H7 (cell line): ENCODE measurements at regions not wholly inside any gene's neighbourhood (a gene's known extent, or its start where the extent isn't known, plus 50 kb on each side); places are given as distances from the start of the nearest gene placed in this dataset.

ENCODE experiments used
- DNase-seq: peaks from one replicate; pipeline ENCODE4 v3.0.0; 2012
- H3K27me3 ChIP-seq: 2 replicates; pipeline ENCODE4 v1.6.0; 2011; ENCODE audit warnings: mild to moderate bottlenecking, low read length; ENCODE audit not compliant: control insufficient read depth, insufficient read depth
- H3K36me3 ChIP-seq: replicated peaks from 2 replicates; pipeline ENCODE4 v1.5.1; 2011; ENCODE audit warnings: low read length; ENCODE audit not compliant: control insufficient read depth, insufficient read depth
- H3K4me3 ChIP-seq: 2 replicates; pipeline ENCODE4 v1.5.1; 2011; ENCODE audit warnings: low read depth, mild to moderate bottlenecking, control low read depth, low read length, moderate library complexity; ENCODE audit not compliant: insufficient read depth

GRCh38 chr2:122868646-122869275 is 1113.3 kb downstream of the TSN start:
- Histone ChIP-seq H3K27me3 (no peaks in the 10 kb centered on the region), H3K4me3 (no peak overlapping the region), H3K36me3 (no peaks in the 10 kb centered on the region)
- no peak for DNase-seq

DNA sequence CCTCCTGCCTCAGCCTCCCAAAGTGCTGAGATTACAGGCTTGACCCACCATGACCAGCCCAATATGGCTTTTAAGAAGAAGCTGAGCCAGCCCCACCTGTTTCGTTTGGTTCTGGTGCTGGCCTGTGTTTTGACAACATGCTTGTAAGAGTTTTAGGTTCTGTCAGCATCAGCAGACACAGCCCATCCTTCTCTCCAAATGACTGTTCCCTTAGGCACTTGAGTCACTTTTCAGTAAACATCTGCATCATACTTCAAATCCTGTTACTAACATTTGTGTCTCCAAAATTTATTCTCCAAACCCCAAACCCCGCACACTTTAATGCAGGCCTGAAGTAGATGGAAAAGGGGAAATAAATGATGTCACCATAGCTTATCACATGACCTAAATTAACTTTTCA is 1118.5 kb downstream of the TSN start:
- no peak for DNase-seq
- H3K4me3 ChIP-seq = no peak overlapping the region

DNA sequence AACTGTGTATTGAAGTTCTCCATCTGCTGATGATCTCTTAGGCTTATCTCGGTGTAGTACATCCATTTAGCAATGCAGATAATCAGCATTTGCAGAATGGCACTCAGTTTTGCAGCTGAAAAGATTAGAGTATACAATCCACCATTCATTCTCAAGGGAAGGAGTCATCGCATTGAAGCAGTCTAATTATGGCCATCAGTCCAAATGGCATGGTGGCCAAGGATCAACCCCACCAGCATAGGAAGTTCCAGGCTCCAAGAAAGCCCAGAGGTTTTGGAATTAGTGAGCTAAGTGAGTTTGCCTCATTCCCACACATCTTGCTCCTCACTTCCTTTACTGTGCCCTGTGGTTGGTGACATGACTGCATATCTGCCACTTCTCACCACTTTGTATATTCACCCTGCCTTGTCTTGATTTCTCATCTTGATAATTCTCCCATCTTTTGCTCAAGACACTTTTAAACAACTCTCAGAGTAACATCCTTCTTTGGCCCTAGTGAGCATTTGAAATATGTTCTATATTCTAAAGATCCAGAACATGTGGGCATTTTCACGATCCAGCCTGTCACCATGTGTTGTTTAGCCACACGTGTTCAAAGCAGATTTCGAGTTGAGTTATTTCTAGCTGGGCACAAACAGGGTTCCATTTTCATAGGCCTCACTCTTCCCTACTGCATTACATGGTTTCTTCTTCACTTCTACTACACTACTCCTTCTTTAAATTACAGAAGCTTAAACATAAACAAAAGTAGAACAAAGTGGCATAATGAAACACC is 1119.8 kb downstream of the TSN start:
- H3K27me3 ChIP-seq = no peaks in the 10 kb centered on the region
- no peak for DNase-seq
- H3K36me3 ChIP-seq = no peaks in the 10 kb centered on the region
- no peak overlapping the region for H3K4me3 ChIP-seq

More for the DNA sequence above, 1118.5 kb downstream of the TSN start:
- no peaks in the 10 kb centered on the region for H3K27me3 ChIP-seq
- no peaks in the 10 kb centered on the region for H3K36me3 ChIP-seq

DNA sequence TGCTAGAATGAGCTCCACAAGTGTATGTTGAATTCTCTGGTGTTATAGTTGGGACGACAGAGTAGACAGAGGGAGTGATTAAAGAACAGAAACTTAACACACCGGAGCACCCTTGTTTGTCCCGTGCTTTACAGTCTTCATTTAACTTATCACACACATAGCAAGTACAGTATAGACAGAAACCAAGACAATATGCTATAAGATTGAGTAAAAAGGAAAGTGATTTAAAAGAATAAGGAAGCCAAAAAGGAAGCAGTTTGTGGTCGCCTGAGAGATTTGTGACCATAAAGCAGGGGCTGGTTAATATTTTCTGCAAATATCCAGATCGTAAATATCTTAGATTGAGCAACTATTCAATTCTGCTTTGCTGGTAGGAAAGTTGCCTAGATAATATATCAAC is 1128.4 kb downstream of the TSN start:
- DNase-seq = no peak
- H3K4me3 ChIP-seq = no peak overlapping the region
- H3K27me3 ChIP-seq = no peaks in the 10 kb centered on the region
- H3K36me3 ChIP-seq = no peaks in the 10 kb centered on the region

DNA sequence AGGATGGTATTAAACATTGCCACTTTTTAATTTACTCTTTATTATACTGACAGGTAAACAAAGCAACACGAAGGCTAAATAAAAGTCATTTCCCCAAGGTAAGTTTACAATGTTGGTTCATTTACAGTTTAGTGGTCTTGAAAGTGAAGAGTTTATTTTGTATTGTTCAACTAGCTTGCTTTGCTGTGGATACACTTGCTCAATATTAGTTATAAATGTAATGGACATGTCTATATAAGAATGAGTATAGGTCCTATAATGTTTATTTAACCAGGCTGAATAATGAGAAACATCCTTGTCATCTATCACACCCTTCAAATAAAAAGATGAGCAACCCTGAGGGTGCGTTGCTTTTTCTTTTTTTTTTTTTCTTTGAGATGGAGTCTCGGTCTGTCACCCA is 1129.4 kb downstream of the TSN start:
- H3K27me3 ChIP-seq = no peaks in the 10 kb centered on the region
- H3K4me3 ChIP-seq = no peak overlapping the region
- no peak for DNase-seq
- H3K36me3 ChIP-seq = no peaks in the 10 kb centered on the region

DNA sequence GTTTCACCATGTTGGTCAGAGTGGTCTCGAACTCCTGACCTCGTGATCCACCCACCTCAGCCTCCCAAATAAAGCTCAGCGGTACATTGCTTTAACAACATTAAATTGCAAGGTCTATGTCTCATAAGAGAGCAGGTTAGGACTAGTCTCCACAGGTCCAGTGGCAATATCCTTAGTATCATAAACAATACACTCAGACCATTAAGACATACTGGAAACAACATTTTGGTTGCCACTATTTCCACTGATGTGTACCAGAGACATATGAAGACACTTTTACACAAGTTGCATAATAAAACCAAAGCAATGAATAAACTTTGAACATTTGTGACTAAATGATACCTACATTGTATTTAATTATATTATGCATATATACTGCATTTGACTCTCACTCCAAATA is 1130.0 kb downstream of the TSN start:
- DNase-seq = no peak
- H3K36me3 ChIP-seq = no peaks in the 10 kb centered on the region
- no peaks in the 10 kb centered on the region for H3K27me3 ChIP-seq
- no peak overlapping the region for H3K4me3 ChIP-seq

- no peaks in the 10 kb centered on the region for H3K36me3 ChIP-seq
- H3K27me3 ChIP-seq = no peaks in the 10 kb centered on the region
- no peak for DNase-seq
- H3K4me3 ChIP-seq = no peak overlapping the region
Observed at GRCh38 chr2:122886479-122887145, 1131.2 kb downstream of the TSN start.

GRCh38 chr2:122899614-122900013 is 1125.5 kb upstream of the CNTNAP5 start:
- DNase-seq = no peak
- no peak overlapping the region for H3K4me3 ChIP-seq
- no peaks in the 10 kb centered on the region for H3K36me3 ChIP-seq
- no peaks in the 10 kb centered on the region for H3K27me3 ChIP-seq

DNA sequence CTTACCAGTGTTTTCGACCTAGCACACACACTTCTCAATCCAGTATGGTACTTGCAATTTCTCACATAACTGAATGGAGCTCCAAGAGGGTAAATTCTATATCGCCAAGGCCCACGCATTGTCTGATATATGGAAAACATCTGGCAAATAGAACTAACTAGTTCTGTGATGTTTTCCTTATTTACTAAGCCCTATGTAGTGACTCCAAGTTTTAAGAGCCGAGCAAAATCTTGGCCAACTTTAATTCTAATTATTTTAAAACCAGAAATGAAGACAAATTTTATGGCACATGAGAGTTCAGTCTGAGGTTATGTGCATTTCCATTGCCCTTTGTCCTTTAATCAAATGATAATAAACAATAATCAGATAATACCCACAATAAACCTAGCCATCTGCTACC is 1119.7 kb upstream of the CNTNAP5 start:
- no peaks in the 10 kb centered on the region for H3K27me3 ChIP-seq
- H3K4me3 ChIP-seq = no peak overlapping the region
- no peak for DNase-seq
- no peaks in the 10 kb centered on the region for H3K36me3 ChIP-seq

GRCh38 chr2:122908159-122908558 is 1116.9 kb upstream of the CNTNAP5 start:
- Histone ChIP-seq H3K4me3 (no peak overlapping the region), H3K36me3 (no peaks in the 10 kb centered on the region), H3K27me3 (no peaks in the 10 kb centered on the region)
- DNase-seq = no peak

GRCh38 chr2:122927197-122927596 is 1097.9 kb upstream of the CNTNAP5 start:
- Histone ChIP-seq H3K4me3 (no peak overlapping the region), H3K27me3 (no peaks in the 10 kb centered on the region; the same call in 1 of the 2 replicates), H3K36me3 (no peaks in the 10 kb centered on the region)
- peak; percentile 0 for DNase-seq

GRCh38 chr2:122927710-122928557 is 1097.2 kb upstream of the CNTNAP5 start:
- Histone ChIP-seq H3K27me3 (no peaks in the 10 kb centered on the region; the same call in 1 of the 2 replicates), H3K36me3 (no peaks in the 10 kb centered on the region), H3K4me3 (no peak overlapping the region)
- no peak for DNase-seq

DNA sequence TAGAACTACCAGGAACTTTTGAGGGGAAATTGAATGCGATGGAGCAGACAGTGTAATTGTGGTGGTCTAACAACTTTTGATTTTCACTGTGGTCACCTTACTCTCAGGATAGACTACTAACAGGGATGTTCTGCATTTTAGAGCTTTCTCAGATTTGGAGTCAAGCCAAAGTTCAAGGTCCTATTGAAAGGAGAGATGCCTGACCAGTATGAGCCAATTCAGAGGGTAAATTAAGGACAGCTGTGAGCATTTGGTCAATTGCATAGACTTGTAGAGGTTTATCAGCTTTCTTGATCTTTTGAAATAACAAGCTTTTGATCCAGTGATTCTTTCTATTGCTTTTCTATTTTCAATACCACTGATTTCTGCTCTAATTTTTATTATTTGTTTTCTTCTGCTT is 1095.7 kb upstream of the CNTNAP5 start:
- Histone ChIP-seq H3K27me3 (no peaks in the 10 kb centered on the region), H3K4me3 (no peak overlapping the region), H3K36me3 (no peaks in the 10 kb centered on the region)
- DNase-seq = no peak

DNA sequence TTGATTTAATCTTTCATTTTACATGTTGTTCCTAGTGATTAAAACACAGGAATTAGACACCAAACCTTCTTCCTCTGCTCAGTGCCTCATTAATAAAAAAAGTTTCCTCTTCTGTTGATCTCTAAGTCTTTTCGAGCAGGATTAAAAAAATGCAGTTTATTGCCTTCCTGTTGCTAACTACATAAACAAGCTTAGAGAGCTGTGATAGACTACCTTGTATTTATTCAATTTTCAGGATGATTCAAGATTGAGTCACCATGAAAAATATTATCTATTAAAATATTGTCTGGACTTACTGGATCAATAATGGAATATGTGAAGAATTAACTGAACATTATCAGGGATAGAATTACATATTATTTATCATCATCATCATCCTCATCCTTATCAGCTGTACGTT is 1089.6 kb upstream of the CNTNAP5 start:
- no peak for DNase-seq
- Histone ChIP-seq H3K36me3 (no peaks in the 10 kb centered on the region), H3K27me3 (no peaks in the 10 kb centered on the region), H3K4me3 (no peak overlapping the region)
